ENCODE measurements at regions not wholly inside any gene's neighbourhood (a gene's known extent, or its start where the extent isn't known, plus 50 kb on each side); places are given as distances from the start of the nearest gene placed in this dataset.
A peak's percentile ranks its signal among the peaks of the same experiment; 100 is the strongest.
"Not testable (repeated sequence)": the region's sequence is repeated elsewhere in the genome, so short reads cannot be mapped to it uniquely, and the experiment has no call there.

DNA sequence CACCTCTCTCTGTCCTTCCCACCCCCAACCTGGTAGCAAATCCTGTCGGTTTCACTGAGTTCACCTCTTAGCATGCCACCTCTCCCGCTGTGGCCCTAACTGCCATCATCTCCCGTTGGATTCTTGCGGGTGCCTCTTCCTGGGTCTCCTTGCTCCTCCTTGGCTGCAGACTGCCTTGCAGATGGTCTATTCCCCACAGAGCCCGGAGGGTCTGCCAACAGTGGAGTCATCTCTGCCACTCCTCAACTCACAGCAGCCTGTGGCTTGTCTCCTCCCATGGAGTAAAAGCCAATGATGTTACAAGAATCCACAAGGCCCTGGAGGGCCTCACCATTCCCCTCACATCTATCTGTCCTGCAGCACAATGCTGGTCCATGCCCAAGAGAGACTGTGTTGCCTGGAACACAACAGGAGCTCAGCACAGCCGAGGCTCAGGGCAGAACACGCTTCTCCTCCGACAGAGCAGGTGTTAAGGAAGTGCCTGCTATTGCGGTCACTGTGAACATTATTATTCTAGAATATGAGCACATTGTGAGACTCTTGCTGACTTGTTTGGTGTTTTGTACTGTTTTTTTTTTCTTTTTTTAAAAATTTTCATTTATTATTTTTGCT lies 241.8 kb upstream of the SULF2 start:
- no peak for DNase-seq

DNA sequence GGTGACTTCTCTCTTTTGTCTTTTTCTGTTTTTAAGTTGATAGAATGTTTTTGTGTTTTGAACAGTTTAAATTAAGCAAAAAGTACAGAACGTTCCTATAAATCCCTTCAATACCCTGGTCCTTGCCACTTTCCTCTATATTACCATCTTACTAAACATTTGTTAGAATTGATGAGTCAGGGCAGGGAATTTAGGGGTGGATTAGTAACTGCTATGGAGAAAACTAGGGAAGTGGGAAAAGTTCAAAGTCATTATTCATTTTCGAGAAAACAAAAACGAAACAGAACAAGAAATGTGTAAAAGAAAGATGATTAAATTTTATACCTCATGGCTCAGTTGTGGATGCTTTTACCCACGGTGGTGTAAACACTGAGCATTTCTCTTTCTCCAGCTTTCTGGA lies 240.4 kb upstream of the SULF2 start:
- DNase-seq = no peak

- DNase-seq = no peak
Observed at GRCh38 chr20:48025051-48025515, 239.8 kb upstream of the SULF2 start.

- DNase-seq = no peak
Observed at GRCh38 chr20:48024539-48024938, 239.3 kb upstream of the SULF2 start.

DNA sequence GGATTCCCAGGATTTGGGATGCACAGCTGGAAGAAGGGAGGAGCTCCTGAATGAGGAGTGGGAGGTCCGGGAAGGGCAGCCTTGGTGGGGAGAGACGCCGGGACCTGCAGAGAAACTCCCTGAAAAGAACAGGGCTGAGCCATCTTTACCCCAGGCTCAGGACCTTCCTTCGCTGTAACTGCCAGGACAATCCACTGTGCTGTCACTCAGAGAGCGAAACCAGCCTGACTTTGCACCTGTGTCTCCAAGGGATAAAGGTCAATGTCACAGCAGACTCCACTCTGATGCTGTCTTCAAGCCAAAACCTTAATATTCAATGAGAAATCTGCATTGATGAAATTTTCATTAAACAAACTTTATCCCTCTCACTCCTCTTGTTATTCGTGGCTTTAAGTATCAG lies 235.4 kb upstream of the SULF2 start:
- DNase-seq = not testable (repeated sequence)

DNA sequence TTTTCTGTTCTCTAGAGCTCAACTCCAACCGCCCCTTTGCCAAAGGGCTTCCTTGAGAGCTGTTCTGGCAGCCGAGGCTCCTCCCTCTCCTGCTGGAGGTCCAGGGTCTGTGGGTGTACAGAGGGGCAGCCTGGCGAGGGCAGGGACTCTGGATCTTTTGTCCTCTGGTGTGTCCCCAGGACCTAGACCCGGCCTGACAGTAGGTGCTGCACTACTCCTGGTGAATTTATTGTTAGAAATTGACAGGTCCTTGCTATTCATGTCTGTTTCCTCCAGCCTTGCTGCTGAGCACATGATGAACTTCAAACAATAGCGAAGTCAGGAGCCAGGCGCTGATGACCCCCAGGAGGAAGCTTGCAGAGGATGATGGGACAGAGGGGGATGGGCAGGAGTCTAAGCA lies 234.7 kb upstream of the SULF2 start:
- DNase-seq = no peak

DNA sequence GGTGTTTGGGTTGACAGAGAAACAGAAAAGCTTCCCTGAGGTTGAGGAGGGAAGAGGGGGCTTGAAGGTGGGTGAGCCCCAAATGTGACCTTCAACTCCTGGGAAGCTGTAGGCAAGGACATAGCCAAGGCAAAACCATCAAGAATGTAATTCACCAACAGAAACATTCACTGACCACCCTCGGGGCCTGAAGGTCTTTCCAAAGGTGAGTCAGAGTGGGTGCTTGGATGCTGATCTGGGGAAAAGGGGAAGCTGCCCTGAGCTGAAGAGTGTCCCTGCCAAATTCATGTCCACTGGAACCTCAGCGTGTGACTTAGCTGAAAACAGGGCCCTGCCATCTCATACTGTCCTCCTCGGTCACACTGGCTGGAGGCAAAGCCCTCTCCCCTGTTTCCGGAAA lies 234.2 kb upstream of the SULF2 start:
- DNase-seq = no peak

- DNase-seq = not testable (repeated sequence)
Observed at GRCh38 chr20:48018851-48019250, 233.6 kb upstream of the SULF2 start.

DNA sequence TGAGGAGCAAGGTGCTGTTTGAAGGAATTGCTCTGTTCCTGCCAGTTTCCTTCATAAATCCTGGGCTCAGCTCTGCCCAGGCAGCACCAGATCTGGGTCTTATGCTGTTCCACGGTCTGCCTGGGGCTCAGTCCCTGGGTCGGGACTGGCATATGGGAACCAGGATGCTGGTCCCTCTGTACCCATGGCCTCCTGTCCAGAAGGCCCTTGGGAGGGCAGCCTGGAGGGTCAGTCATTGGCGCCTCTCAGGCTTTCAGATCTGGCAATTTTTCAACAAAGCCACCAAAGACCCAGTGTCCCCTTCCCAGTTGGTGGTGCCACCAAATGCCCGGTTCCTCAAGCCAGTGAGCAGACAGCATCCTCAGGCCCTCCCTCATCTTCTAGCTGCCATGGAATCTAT lies 232.7 kb upstream of the SULF2 start:
- no peak for DNase-seq

DNA sequence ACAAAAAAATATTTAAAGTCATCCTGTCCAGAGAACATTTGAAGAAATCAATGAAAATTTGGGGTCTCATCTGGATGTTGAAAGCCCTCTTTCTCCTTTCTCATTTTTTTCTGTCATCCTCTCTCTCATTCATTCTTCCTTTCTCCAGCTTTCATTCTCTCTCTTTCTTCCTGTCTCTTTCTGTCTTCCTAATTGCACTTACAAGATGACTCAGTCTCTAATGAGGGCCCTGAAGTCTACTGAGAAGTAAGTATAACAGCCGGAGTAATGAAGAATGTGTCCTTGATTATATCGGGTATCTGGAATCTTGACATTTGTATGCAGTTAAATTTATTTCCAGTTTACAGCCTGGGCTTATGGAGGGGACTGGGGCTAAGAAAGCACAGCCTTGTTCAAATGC lies 232.2 kb upstream of the SULF2 start:
- DNase-seq = no peak

DNA sequence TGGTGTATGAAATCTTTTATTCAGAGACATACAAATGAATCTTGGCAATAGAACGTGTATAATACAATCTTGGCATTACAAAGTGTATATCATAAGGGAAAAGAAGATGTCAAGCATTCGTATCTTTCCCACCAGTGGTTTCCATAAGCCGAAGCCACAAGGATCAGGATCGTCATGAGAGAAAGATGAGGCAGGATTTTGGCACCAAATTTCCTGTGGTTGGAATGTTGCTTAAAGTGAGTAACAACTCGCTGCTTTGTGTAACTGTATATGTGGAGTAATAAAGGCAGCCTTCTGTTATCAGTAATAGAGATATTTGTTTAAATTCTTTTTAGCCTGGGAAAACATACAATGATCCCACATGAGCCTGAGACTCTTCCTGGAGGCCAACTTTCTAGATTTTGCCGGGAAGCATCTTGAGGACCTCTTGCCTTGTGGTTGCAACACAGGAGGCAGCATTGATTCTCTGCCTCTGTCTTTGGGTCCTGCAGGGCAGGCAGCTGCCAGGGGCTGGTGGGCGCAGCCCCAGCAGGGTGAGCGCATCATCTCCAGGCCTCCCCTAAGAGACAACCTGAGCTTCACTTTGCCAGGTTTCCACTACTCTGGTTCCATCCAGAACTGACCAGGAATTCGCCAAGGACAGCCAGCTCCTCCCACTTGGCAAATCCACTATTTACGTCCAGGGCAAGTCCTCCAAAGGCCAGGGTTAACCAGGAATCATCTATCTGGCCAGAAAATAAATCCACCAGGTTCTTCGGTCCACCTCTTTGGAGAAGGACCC lies 230.9 kb upstream of the SULF2 start:
- no peak for DNase-seq

- DNase-seq = no peak
Observed at GRCh38 chr20:48015141-48015910, 230.0 kb upstream of the SULF2 start.

DNA sequence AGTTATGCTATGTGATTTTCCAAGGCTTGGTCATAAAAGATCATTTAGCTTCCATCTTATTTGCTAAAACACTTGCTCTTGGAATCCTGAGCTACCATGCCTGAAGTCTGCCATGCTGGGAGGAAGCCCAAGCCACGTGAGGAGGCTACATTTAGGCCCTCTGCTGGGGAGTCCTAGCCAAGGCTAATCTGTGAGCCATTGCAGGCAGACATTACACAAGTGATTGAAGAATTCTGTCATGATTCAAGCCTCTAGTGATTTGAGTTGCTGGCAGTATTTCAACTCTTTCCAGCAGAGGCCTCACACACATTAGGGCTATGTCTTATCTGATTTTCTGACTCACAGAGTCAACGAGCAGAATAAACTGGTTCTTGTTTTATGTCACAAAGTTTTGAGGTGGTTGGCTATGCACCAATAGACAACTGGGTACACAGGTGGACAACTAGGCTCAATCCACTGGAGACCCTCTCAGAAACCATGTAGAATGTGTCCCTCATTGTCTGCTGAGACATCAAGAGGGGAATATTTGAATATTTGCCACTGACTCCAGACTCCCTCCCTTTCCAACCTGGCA lies 227.2 kb upstream of the SULF2 start:
- no peak for DNase-seq

DNA sequence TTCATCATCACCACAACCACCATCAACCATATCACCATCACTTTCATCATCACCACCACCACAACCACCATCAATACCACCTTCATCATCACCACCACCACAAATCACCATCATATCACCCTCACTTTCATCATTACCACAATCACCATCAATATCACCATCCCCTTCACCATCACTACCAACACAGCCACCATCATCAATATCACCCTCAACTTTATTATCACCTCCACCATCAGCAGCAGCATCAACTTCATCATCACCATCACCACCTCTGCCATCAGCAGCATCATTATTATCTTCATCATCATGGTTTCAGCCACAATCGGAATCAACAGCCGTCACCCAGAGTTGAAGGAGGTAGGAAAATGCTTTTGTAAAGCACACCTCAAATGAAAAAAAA lies 225.7 kb upstream of the SULF2 start:
- DNase-seq = no peak

- no peak for DNase-seq
Observed at GRCh38 chr20:48010623-48011022, 225.3 kb upstream of the SULF2 start.

GRCh38 chr20:48008850-48009515 lies 223.7 kb upstream of the SULF2 start:
- DNase-seq = no peak

DNA sequence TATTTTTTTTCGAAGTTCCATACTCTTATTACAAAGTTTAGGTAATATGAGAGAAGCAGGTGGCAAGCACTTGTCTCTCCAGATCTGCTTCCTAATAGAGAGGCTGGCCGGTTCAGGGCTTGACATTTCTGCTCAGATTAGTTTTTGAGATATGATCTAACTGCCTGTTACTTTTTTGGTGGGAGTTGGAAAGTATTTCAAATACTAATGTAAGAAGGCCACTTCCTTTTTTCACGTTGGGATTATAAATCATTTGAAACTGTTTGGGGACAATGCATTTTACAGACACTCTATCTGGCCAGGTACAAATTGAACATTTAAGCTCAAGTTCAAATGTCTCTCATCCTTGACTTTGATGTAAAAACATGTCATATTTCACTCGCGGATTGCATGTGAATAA lies 222.1 kb upstream of the SULF2 start:
- DNase-seq = peak; percentile 32 to 38

DNA sequence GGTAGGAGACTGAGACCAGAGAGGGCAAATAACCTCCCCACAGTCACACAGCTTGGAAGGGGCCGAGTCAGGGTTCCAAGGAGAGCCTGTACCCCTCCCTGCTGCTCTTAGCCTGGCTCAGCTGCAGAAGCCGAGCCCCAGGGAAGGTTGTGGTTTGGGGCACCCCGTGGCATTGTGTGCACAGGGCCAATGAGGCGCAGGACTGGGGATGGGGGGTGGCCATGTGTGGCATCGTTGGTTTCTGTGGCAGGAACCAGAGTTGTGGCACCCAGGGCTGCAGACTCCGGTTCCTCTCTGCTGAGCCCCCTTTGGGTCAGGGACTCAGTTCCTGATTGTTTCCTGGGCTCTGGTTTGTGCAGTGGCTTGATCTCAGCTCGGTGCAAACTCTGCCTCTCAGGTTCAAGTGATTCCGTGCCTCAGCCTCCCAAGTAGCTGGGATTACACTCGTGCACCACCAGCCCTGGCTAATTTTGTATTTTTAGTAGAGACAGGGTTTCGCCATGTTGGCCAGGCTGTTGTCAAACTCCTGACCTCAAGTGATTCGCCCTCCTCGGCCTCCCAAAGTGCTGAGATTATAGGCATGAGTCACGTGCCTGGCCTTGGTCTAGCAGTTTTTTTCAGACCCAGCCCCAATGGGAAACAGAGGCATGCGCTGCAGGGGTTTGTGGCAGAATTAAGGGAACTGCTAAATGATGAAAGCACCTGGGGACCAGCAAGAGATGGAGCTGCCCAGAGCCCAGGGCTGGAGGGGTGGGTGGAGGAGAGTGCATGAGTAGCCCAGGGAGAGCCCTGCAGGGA lies 221.0 kb upstream of the SULF2 start:
- no peak for DNase-seq

DNA sequence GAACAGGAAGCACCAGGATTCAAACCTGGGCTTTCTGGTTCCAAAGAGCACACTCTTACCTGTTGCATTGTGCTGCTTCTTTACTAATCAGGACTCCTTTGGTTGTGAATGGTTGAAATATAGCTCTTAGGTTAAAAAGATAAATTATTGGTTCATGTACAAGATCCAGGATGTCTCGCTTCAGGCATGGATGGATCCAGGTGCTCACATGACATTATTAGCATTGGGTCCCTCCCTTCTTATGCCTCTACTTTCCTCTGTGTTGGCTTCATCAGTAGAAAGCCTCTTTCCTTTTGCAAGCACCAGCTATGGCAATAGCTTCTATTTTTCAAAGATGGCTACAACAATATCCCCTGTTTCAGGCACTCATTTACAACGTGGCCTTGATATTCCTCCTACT lies 217.7 kb upstream of the SULF2 start:
- no peak for DNase-seq

DNA sequence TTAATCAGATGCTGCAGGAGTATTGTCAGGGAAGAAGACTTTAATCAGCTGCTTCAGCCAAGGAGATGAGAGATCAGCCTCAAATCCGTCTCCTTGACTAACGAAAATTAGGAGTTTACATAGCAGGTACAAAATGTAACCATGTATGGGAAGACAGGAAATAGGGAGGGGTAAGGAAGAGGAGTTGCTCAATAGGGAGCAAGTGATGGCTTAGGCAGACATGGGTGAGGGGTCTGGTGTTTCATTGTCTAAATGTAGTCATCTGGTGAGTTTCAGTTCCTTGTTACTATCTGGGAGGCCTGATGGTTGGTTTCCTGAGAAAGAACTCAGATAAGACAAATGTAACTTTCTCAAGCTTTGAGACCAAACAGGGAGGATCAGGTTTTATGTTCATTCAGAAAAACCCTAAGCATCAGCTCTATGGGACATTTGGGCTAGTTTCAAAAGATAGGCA lies 217.3 kb upstream of the SULF2 start:
- DNase-seq = peak; percentile 38 to 43

DNA sequence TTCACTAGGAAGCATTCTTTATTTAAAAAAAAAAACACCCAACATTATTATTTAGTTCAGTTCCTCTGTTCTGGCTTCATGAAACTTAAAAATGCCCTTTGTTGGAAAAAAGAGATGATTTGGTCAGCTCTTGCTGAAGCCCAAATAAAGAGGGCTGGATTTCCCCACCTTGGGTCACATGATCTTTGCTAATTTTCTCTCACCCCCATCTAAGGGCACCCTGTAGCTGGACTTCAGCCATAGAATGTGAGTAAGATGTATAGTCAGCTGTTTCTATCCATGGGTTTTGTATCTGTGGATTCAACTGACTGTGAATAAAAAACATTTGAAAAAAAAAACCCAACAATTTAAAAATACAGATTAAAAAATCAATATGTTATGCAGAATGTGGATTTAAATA lies 213.9 kb upstream of the SULF2 start:
- DNase-seq = no peak

GRCh38 chr20:47998736-47999135 lies 213.5 kb upstream of the SULF2 start:
- peak; percentile 64 to 67 for DNase-seq
